ENCODE measurements at regions not wholly inside any gene's neighbourhood (a gene's known extent, or its start where the extent isn't known, plus 50 kb on each side); places are given as distances from the start of the nearest gene placed in this dataset.
"Not testable (repeated sequence)": the region's sequence is repeated elsewhere in the genome, so short reads cannot be mapped to it uniquely, and the experiment has no call there.

DNA sequence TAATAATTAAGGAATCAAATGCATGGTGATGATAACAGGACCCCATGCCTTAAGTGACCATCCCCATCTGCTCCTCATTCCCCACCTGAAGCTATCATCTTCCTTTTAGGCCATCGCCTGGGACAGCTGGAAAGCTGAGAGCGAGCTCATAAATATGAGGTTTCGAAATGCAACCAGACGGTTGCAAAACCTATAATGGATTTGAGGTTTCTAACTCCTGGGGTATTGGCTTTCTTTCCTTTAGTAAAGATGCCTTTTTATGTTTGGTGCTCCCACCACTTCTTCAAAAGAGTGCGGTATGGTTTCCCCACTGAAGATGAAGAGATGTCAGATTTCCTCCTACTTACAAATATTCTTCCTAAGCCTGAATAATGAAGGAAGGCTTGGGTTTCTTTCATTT is 1589.5 kb upstream of the PIK3C3 start:
- DNase-seq (ENCODE audit: low read depth), result no peak

DNA sequence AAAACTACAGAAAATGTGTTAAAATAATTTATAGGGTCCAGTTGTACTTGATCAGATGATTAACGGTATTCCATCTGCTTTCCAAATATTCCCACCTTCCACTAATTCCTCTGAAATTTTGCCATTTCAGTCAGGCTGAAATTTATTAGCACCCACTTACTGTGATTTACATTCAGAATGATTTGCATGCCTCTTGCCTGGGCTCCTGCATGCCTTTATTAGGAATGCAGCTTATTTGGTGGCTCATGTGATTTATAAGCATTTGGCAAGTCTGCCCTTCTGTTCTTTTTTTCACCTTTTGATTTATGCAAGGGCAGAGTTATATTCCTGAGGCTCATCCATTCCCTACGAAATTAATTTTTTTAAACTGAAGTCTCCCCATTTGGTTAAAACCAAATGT is 1594.5 kb upstream of the PIK3C3 start:
- DNase-seq (ENCODE audit: low read depth), result no peak

DNA sequence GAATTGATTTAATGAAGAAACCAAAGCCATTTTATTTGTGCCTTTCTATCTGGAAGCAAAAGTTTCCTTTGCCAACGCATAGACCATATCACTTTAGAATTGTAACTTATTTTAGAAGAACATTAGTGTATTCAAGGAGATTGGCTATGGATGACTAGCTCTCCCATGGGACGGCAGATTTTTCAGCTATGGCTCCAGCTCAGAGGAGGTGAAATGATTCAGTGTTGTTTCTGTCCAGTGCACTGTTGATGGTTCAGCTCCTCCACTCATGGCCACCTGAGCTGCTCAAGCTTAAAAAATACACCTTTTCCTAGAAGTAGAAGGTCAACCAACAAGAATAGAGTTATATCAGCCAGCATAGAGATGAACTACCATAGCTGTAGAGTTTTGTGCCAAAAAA is 1597.5 kb upstream of the PIK3C3 start:
- no peak for DNase-seq (ENCODE audit: low read depth)

DNA sequence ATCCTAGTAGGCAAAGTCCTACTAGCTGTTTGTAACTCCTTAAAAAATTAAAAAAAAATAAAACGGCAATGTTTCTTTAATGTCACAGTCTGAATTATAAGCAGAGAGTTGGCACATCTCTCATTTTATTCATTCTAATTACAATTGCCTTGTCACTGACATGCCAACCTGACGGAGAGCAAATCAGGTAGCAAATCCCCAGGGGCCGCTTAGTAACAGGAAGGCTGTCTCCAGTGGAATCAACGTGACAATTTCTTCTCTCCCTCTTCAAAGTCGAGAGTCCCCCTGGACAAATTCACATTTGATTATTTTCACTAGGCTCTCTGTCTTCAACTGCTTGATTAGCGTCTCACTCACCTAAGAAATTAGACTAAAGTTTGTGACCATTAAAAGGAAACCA is 1598.9 kb upstream of the PIK3C3 start:
- no peak for DNase-seq (ENCODE audit: low read depth)

DNA sequence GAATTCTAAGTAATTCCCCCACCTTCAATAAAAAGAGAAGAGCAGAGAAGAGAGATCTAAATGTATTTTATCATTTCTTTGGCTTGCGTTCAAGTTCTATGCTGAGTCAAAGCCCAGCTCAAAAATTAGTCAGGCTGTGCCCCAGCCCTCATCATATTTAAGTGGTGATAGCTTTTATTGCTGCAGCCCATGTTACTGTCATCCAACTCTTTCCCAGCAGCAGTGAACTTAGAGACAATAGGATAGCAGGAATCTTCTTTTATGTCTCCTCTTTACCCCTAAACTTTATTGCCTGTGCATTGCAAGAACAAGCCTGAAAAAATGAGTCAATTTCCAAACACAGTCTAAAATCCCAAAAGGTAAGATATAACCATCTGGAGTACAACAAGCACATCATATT is 1599.3 kb upstream of the PIK3C3 start:
- DNase-seq (ENCODE audit: low read depth), result no peak

DNA sequence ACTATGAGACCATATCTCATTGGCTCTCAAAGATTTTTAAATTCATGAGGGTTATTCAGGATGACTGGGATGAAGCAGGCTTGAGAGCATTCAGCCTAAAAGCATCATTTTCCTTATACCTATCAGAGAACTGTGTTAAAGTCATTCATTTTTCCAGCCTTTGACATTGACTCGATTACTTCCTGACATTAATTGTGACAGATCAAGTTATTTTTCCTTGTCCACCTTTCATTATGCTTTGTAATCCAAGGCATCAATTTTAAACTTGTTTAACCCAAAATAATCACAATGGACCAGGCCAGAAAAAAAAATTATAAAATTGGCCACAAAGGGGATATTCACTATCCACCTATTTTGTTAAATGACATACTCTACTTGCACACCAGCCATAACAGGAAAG is 1606.8 kb upstream of the PIK3C3 start:
- no peak for DNase-seq (ENCODE audit: low read depth)

DNA sequence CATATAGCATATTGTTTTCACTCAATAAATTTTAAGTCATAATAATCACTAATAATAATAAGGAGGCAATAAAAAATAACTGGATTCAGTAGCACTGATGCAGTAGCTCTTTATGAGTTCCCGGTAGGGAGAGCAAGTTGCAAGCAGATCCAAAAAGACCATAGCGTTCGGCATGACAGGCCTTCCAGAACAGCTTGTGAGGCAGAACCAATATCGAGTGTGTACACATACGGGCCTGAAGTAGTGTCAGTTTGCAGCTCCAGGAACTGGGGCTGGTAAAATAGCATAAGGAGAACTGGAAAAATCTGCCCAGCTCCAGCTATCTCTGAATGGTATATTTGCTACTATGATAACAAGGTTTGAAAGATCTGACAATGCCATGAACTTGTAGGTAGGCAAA is 1607.8 kb upstream of the PIK3C3 start:
- DNase-seq (ENCODE audit: low read depth), result no peak

DNA sequence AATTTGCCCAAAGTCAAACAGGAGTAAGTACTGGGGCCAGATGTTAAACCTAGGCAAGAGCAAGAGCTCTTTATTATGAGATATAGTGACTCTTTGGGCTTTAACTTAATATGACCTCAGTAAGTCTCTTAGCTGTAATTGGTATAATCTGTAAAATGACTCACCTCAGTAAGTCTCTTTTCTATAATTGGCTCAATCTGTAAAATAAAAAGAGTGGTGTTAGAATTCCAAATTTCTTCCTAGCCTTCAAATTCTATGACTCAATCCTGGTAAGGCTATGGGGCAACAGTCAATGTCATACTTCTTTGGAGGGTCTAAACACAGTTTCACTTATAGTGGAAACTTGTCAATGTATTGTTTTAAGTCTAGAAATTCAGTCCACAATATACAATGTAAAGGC is 1608.9 kb upstream of the PIK3C3 start:
- no peak for DNase-seq (ENCODE audit: low read depth)

DNA sequence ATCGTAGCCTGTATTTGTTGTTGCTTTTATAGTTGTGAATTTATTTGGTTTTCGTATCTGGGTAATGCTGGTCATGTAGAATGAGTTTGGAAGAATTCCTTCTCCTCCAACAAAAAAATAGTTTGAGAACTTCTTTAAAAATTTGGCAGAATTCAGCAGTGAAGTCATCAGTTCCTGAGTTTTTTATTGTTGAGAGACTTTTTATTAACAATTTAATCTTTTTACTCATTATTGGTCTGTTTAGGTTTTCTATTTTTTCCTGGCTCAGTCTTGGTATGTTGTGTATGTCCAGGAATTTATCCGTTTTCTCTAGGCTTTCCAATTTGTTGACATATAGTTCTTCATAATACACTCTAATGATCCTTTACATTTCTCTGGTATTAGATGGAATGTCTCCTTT is 1613.3 kb upstream of the PIK3C3 start:
- no peak for DNase-seq (ENCODE audit: low read depth)

DNA sequence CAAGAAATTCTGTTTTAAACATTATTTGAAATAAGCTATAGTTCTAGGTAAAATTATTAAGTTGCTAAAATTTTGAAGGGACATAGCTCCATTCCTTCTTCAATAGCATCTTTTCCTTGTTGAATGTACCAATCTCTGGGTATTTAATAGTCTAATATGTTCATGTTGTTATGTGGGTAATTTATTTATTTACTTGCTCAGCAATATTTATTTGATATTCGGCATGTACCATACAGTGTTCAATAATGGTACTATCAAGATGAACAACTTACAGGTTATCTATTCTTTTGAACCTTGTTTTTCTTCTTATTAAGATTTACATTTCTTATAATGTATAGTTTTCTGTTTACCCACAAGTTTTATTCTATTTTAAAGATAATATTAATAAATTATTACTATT is 1616.8 kb upstream of the PIK3C3 start:
- DNase-seq (ENCODE audit: low read depth), result no peak

DNA sequence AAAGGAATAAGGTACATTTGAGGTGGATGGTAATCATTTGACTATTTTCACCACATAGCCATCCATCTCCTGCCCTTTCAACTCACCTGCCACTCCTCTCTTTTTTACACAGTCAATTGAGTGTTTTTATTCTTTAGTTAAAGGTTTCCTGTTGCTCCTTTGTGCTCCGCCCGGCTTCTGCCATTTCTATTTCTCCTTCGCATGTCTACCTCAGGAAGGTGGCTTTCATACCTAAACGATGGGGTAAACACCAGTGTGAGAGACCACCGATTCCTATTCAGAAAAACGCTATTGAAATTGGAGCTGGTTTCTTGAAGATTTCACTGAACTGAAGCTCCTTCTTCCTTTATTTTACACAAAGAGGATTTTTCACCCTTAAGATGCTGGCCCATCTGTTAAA is 1628.0 kb upstream of the PIK3C3 start:
- no peak for DNase-seq (ENCODE audit: low read depth)

DNA sequence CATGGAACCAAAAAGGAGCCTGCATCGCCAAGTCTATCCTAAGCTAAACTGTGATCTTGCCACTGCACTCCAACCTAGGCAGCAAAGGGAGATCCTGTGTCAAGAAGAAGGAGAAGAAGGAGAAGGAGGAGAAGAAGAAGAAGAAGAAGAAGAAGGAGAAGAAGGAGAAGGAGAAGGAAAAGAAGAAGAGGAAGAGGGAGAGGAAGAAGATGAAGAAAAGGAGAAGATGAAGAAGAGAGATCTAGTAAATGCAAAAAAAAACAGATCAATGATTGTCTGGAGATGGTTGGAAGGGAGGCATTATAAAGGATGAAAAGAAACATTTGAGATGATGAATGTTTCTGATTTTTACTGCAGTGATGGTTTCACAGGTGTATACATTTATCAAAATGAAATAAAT is 1629.0 kb upstream of the PIK3C3 start:
- no peak for DNase-seq (ENCODE audit: low read depth)

DNA sequence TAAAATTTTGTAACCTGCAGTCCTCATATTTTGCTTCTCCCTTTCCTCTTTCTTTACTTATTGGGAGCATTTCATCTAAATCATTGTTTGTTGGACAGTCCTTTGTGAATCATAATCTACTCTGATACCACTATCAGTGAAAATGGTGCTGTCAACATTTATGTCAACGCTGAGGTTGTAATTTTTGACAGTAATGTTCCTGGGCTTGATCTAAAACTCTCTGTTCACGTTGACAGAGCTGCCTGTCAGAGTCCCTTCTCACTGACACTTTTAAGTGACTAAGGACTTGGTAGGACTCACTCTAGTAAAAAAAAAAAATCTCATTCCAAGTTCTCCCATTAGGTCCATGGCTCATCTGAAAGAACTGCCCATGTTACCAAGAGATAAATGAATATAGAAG is 1640.8 kb upstream of the PIK3C3 start:
- DNase-seq (ENCODE audit: low read depth), result no peak

DNA sequence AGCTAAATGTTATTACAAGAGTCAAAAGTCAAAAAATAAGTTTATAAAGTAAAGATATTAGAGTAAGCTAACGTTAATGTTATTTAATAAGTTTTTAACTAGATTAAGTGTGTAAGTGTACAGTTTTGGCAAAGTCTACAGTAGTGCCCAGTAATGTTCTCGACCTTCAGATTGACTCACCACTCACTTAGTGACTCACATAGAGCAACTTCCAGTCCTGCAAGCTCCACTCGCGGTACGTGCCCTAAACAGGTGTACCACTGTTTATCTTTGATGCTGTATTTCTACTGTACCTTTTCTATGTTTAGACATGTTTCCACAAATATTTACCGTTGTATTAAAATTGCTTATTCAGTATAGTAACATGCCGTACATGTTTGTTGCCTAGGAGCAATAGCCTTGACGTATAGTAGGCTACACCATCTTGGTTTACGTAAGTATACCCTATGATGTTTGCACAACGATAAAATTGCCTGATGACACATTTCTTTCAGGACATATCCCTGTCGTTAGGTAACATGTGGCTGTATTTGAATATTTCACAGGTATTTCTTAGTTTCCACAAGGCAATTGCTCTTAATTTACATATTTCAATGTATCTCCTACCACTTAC is 1641.9 kb upstream of the PIK3C3 start:
- no peak for DNase-seq (ENCODE audit: low read depth)

DNA sequence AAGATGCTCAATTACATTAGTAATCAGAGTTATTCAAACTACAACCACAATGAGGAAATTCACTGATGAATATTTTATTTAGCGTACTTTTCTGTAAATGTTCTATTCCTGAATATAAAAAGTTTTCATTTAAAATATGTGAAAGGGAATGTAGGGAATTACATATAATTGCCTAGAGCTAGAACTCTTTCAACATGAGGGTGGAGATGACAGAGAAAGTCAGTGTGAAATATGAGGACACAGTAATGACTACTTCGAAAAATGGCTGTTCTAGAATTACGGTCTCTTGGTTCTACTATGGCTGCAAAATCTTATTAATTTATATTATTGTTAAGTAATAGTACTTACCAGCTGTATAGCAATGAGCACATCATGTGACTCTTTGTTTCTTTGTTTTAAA is 1647.4 kb upstream of the PIK3C3 start:
- no peak for DNase-seq (ENCODE audit: low read depth)

DNA sequence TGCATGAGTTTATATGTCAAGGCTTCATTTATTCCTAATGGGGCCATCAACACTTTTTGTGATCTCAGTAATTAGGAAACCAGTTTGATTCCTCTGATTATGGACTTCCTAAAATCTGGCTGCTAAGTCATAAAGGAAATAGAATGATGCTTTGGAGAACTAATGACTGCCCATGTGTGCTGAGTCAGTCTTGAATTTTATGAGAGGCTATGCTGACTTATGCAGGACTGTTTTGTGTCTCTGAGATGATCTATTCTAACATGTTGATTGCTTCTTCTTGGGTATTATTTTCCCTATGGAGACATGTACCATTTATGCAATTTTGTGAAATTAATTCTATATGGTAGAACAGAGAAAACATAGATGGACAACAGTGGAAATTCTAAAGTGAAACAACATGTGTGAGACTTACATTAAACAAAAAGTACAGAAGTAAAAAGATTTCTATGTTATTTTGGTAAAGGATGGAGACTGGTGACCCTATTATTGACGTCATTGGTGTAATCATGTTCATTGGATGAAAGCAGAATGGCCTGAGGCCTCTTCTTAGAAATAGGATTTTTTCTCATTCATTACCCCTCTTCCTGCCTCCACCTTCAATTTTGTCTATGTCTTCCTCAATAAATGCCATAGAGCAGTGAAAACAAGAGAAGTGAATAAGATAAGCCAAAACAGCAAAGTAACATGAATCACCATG is 1658.2 kb upstream of the PIK3C3 start:
- no peak for DNase-seq (ENCODE audit: low read depth)

DNA sequence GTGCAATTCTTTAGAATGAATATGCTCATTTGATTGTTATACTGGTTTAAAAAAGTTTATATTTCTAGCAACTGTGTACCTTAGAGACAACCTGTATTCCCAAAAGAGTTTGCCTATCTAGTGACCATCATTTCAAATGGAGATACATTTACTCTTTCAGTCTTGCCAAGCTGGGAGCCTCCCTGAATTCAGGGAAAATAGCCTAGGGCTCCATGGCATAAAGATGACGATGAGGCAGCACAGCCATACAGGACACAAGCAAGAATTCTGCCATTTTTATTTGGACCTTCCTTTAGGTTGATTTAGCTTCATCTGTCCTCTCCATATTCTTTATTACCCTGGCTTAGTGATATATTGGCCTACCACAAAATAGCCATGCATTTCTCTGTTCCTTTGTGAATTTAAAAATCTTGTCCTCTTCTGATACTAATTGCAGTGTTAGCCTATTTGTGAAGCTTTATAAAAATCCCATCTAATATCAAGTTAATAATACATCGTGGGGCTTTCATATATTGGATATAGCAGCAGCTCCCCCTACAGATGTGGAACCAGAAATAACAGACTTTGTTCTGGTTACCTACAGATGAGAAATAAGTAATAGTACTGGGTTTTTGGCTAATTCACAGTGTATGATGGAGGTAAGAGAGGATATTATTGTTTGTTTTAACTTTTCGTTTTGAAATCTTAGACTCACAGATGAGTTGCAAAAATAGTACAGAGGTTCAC is 1661.9 kb upstream of the PIK3C3 start:
- no peak for DNase-seq (ENCODE audit: low read depth)

DNA sequence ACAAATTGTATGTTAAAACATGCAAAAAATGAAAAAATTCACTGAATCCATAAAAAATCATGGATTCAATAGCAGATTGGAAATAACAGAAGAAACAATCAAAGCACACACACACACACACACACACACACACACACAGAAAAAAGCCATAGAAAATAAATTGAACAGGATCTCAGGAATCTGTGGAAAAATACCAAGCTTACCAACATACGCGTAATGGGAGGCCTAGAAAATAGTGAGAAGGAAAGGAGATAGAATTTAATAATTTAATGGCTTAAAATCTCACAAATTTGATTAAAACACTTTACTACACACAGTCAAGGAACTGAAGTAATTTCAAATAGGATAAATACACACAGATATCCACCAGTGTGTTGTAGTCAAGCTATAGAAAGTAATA is 1671.5 kb upstream of the PIK3C3 start:
- DNase-seq (ENCODE audit: low read depth), result no peak

DNA sequence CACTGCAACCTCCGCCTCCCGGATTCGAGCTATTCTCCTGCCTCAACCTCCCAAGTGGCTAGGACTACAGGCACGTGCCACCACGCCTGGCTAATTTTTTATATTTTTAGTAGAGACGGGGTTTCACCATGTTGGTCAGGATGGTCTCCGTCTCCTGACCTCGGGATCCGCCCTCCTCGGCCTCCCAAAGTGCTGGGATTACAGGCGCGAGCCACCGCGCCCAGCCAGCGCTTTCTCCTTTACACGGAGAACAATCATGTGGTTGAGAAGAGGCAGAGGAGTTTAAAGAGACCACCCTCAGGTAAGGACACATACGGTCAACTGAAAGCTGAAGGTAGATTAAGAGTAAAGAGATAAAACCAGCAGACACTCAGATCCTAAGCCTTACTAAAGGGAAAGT is 1673.7 kb upstream of the PIK3C3 start:
- DNase-seq (ENCODE audit: low read depth), result not testable (repeated sequence)

DNA sequence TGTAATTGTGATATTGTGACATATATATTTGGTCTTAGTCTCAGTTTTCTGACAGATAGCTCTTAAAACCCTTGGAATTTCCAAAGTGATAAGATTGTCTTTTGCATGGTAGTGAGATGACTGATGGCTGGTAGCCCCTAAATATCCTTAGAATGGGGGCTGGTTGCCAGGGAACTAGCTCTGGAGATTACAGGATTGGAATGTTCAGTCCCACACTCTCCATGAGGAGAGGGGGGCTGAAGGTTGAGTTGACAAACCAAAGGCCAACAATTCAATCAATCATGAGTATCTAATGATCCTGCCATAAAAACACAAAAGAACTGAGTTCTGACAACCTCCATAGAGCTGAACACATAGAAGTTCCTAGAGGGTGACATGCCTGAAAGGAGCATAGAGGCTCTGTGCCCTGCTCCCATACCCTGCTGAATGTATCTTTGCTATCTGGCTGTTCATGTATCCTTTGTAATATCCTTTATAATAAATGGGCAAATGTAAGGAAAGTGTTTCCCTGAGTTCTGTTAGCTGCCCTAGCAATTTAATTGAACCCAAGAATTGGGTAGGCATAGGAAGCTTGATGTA is 1680.3 kb upstream of the PIK3C3 start:
- no peak for DNase-seq (ENCODE audit: low read depth)

DNA sequence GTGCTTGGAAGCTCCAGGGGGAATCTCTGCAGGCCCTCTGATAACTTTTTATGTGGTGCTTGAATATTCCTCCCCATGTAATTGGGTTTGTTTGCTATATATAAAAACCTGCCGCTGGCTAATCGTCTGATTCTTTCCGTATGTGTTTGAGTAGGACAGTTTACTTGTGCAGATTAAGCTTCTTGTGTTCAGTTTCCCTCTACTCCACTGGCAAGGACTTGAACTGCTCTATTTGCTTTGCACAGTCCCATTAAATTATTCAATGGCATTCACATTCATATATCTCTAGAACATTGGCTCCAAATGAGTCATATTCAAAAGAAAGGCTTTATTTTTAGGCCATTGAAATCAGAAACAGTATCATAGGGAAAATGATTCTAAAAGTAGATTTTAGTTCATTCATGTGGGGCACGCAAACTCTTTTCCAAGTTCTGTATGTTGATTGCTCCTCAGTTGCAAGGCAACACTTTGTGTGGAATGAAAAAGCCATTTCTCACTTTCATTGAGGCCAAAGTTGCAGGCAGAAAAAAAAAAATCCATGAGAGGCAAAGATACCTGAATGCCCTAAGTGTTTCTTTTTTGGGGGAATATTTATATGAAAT is 1682.3 kb upstream of the PIK3C3 start:
- DNase-seq (ENCODE audit: low read depth), result no peak

DNA sequence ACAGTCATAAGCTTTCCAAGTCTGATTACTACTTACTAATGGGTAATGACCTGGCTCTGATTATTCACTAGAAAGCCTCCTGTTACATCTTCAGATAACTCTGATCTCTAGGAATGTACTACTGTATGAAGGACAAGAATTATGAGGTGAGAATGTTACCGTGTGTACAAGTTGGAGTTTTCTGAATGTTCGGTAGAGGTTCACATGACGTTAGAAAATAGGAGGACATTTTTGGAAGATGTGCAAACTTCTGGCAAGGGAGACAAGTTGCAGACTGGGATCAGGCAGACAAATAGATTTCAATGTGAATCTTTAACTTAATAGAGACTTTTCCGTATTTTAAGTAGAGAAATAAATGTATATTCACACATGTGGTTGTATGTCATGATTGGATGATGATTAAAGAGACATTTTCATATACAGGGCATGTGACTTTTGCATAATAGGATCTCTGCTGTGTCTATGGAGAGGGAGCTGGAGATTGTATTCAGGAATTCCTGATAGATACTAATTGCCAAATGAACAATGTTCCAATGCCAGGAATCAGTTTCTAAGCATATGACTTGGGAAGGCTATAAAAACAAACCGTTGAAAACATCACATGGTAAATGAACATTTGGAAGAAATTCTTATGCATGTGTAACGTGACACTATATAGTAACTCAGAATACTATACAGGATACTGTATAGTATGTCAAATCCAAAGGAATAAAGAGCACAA is 1695.8 kb upstream of the PIK3C3 start:
- no peak for DNase-seq (ENCODE audit: low read depth)
